HPDE6-E6E7 (cell line): ENCODE measurements at regions not wholly inside any gene's neighbourhood (a gene's known extent, or its start where the extent isn't known, plus 50 kb on each side); places are given as distances from the start of the nearest gene placed in this dataset.

Source experiments
- DNase-seq: peaks from one replicate; pipeline ENCODE4 v3.0.0; 2011; ENCODE audit warnings: missing footprints; ENCODE audit errors: extremely low spot score

DNA sequence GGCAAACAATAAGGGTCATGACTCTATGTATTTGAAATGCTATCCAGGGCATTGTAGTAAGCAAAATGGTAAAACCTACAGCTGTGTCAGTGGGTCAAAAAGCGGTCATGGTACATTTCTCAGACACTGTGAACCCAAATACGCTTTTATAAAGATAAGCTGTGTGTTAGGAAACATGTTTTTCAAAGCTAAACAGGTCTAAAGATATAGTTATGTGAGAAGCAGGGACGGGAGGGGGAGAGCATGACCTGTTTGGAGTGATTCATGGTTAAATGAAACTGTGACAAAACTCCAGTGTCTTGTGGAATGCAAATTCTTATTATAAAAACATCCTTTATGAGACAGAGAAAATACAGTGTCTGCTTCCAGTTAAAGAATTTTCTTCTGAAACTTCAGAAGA is 205.4 kb upstream of the BMP2 start:
- DNase-seq = no peak

DNA sequence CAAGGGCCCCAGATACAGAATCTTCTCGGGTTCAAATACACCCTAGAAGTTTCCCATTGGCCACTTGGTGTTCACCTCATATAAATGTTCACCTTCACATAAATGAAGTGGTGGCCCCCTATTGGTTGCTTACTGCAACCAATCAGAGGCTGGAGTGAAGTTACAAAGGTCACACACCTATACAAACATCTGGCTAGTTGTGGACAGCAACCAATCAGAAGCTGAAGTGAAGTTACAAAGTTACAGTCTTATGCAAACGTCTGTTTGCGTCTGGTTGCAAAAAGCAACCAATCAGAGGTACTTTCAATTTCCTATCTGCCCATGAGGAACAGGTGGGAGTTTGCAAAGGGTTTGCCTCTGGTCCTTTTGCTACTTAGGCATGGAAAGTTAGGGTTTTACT is 206.5 kb upstream of the BMP2 start:
- DNase-seq = no peak

DNA sequence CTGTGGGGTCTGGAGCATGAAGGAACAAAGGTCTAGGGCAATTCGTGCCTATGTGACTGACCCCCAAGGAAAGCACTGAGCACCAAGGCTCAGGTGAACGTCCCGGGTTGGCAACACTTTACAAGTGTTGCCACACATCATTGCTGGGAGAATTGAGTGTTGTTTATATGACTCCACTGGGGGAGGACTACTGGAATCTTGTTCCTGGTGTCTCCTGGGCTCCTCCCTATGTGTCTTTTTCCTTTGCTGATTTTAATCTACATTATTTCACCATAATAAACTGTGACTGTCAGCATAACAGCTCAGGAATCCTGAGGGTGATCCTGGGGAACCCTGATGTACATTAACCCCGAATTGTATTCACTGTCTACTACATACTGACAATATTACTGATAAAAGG is 207.7 kb upstream of the BMP2 start:
- DNase-seq = no peak

- DNase-seq = no peak
Measured at GRCh38 chr20:6558341-6558740, 209.1 kb upstream of the BMP2 start.

DNA sequence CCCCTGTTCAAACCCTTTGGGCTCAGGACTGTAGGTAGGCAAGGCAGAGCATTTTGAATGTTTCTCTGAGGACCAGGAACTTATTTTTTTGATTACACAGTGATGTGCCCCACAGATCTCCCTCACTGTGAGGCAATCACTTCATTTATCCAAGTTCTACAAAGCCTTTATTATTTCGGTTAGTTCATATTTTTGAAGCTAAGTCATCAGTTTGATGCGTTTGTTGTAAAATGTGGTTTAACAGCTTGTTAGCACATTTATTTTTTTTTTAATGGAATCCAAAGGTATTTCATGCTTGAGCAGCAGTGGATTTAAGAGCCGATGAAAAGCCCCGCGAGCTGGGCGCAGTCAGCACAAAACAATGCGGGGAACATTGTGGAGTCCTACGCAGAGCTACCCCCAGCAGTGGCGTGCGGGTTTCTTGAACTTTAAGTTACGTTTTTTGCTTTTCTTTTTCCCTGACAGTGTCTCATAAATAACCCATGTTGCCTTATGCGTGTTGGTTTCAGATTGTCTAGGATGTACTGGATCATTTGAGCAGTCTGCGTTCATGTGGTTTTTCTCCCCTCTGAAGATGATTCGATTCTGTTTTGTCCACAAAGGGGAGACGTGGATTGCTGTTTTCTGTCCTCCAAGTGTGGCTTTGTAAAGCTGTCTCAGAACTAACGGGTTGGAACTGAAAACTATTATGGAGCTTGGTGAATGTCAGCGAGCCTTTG is 233.6 kb upstream of the BMP2 start:
- DNase-seq = no peak

DNA sequence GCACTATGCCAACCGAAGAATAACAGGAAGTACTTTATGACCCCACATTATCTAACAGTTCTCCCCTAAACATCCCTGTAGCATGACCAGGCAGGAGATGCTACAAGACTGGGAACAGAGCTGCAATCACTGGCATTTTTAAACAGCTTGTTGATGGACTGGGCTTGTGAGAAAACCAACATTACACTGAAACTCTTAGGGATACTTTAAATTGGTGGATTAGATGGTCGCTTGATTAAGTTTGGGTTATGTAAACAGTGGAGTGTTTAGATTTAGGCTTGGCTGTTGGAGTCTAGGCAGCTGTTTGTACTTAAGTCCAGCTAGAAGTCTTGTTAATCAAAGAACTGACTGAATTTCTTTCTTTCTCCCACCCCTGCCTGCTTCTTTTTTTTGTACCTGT is 234.1 kb upstream of the BMP2 start:
- DNase-seq = no peak

DNA sequence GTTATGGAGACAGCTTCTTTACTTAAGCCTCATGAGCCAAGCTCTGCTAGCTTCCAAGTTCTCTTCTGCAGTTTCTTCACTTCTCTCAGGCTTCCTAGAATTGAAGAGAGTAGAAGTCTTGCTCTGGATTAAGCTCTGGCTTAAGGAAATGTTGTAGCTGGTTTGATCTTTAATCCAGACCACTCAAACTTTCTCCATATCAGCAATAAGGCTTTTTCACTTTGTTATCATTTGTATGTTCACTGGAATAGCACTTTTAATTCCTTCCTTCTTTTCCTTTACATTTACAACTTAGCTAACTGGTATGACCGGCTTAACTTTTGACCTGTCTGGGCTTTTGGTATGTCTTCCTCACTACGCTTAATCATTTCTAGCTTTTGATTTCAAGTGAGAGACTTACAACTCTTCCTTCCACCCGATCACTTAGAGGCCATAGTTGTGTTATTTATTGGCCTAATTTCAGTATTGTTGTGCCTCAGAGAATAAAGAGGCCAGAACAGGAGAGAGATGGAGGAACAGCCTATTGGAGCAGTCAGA is 236.6 kb upstream of the BMP2 start:
- no peak for DNase-seq

- no peak for DNase-seq
Measured at GRCh38 chr20:6530254-6530653, 237.2 kb upstream of the BMP2 start.

GRCh38 chr20:6525447-6526303 is 241.8 kb upstream of the BMP2 start:
- DNase-seq = no peak

GRCh38 chr20:6524305-6524704 is 243.2 kb upstream of the BMP2 start:
- DNase-seq = no peak

- peak; percentile 61 for DNase-seq
Measured at GRCh38 chr20:6519556-6519955, 247.9 kb upstream of the BMP2 start.

- no peak for DNase-seq
Measured at GRCh38 chr20:6515261-6515660, 252.2 kb upstream of the BMP2 start.

DNA sequence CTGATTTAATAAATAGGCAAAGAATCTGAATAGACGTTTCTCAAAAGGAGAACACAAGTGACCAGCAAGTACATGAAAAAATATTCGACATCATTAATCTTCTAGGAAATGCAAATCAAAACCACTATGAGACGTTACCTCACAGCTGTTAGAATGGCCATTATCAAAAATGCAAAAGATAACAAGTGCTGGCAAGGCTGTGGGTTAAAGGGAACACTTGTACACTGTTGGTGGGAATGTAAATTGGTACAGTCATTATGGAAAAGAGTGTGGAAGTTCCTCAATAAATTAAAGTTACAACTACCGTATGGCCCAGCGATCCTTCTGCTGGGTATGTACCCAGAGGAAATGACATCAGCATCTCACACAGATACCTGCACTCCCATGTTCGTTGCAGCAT is 253.9 kb upstream of the BMP2 start:
- no peak for DNase-seq

DNA sequence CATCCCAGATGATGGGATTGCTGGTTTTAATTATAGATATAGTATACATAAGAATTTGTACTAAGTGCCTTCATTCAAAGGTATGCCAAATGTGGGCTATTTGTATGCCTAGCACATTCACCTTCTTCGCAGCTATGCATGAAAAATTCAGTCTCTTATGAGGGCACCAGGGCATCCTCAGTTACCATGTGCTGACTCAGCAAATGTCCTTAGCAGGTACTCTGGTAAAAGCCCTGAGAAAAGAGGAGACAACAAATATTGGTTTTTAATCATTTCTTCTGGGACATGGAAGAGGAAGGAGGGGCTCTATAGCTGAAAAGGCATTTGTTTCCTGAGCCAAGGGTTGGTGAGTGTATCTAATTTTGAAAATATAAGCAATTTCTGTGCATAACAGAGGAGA is 258.1 kb upstream of the BMP2 start:
- no peak for DNase-seq

DNA sequence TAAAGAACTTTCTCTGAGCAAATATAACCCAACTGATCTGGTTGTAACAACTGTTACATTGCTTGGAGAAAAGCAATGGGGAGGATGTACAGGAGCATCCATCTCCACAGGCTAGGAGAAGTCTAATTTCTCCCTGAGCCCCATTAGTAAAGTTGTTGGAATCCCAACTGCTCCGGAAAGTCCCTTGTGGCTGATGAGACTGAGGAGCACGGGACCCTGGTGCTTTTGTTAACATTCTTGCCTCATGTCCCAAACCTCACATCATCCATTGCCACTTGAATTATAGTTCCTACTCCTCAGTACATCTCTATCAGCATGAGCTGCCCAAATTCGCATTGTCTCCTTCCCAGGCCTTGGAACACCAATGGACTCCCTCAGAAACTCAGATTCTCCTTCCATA is 260.6 kb upstream of the BMP2 start:
- DNase-seq = no peak

GRCh38 chr20:6504826-6505225 is 262.7 kb upstream of the BMP2 start:
- no peak for DNase-seq

DNA sequence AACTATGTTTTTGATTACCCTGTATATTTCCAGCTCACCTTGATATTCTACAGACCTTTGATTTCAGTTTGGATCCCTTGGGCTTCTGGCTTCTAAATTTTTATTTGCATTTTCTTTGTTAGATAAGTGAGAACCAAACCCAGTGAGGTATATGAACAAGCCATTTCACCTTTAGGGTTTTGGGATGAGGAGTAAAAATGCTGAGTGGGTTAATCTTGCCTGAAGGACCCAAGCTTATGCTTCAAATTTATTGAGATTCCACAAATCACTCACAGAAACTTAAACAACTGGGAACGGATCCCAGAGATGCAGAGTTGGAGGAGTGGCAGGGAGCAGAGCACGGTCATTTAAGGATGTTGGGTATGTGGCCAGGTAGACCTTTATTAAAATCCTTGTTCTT is 263.3 kb upstream of the BMP2 start:
- no peak for DNase-seq

GRCh38 chr20:6502999-6503398 is 264.5 kb upstream of the BMP2 start:
- no peak for DNase-seq

GRCh38 chr20:6502219-6502618 is 265.3 kb upstream of the BMP2 start:
- DNase-seq = no peak

- DNase-seq = peak; percentile 94
Measured at GRCh38 chr20:6501061-6501460, 266.4 kb upstream of the BMP2 start.

GRCh38 chr20:6499566-6499965 is 267.9 kb upstream of the BMP2 start:
- no peak for DNase-seq

DNA sequence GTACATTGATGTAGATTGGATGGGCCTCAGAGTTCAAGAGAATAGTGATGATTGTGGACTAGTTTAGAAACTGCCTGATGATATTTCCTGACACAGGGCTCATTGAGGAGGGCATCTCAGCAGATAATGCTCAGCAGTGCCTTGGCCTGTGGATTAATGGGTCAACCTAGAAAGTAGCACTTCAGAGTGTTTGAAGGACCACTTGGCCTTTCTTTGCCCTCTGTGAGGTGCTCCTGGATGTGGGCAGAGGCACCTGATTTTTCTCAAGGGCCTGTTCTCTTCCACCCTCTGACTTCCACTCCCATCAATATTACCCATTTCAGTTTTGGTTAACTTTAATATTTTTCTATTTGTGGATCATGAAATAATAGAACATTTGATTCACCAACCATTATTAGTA is 270.6 kb upstream of the BMP2 start:
- no peak for DNase-seq

GRCh38 chr20:6495907-6496306 is 271.6 kb upstream of the BMP2 start:
- DNase-seq = no peak
